Activated CD4-positive, alpha-beta memory T cell treated with anti-CD3 and anti-CD28 coated beads, Interleukin-2, amount 10 ng/mL, durations not matched to agents 7 days and 5 days (primary cell): ENCODE measurements at regions not wholly inside any gene's neighbourhood (a gene's known extent, or its start where the extent isn't known, plus 50 kb on each side); places are given as distances from the start of the nearest gene placed in this dataset.

Experiments used
- CTCF ChIA-PET: fragments of 350-600 bp; sonication (Branson Sonifier 250); formaldehyde crosslinking; loops from one replicate; lab custom pipeline; 2021; ENCODE audit warnings: antibody characterized with exemption, inconsistent platforms; lab: Charles Lee
- POLR2A ChIA-PET: fragments of 350-600 bp; sonication (Branson Sonifier 250); formaldehyde crosslinking; loops from one replicate; lab custom pipeline; 2021; ENCODE audit warnings: antibody characterized with exemption; lab: Charles Lee
- DNase-seq: peaks from one replicate; pipeline ENCODE4 v3.0.0-alpha.2; 2020
- H3K27ac Mint-ChIP-seq: one replicate; pipeline ENCODE4 v1.8.0; 2021; ENCODE audit warnings: mild to moderate bottlenecking, mixed read lengths
- H3K27me3 Mint-ChIP-seq: one replicate; pipeline ENCODE4 v1.8.0; 2021; ENCODE audit warnings: mixed read lengths
- H3K36me3 Mint-ChIP-seq: one replicate; pipeline ENCODE4 v1.8.0; 2021; ENCODE audit warnings: low read depth, mixed read lengths
- H3K4me1 Mint-ChIP-seq: one replicate; pipeline ENCODE4 v1.8.0; 2021; ENCODE audit warnings: mixed read lengths
- H3K4me3 Mint-ChIP-seq: one replicate; pipeline ENCODE4 v1.8.0; 2021; ENCODE audit warnings: mild to moderate bottlenecking, mixed read lengths
- H3K9me3 Mint-ChIP-seq: one replicate; pipeline ENCODE4 v1.8.0; 2021; ENCODE audit warnings: mixed read lengths

DNA sequence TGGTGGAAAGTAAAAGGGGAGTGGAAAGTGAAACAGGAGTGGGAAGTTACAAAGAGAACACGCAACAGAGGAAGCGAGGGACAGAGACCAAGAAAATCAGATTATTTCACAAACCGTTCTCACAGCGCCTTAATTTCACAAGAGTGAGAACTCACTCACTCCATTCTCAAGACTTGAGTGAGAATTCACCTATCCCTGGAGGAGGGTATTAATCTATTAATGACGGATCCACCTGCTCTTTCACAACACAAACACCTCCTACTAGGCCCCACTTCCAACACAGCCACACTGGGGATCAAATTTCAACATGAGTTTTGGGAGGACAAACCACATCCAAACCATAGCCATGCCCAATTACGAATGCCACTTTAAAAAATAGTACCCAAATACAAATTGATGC lies 297.6 kb downstream of the GPAM start:
- H3K27ac Mint-ChIP-seq = no peak overlapping the region
- DNase-seq = no peak
- no peak overlapping the region for H3K4me3 Mint-ChIP-seq
- no peaks in the 10 kb centered on the region for H3K4me1 Mint-ChIP-seq
- H3K27me3 Mint-ChIP-seq = no peaks in the 10 kb centered on the region
- no peaks in the 10 kb centered on the region for H3K9me3 Mint-ChIP-seq
- ChIA-PET POLR2A (no interaction called here), CTCF (no interaction called here)
- no peaks in the 10 kb centered on the region for H3K36me3 Mint-ChIP-seq

DNA sequence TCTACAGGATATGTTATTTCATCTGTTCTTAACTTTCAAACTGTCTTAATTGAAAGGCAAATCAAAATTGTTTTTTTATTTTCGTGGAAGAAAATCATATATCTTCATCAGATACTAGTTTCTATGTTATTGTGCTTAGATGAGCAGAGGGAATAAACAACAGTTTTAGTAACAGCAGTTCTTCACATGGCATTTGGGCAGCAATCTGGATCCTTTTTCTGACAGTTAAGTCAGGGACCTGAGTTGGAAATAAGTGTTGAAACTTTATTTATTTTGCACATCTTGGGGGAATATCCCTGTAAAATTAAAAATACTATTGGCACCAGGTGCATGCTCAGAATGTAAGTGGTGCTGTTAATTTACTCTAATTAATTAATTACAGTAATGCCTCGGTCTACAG lies 296.3 kb downstream of the GPAM start:
- H3K27ac Mint-ChIP-seq = no peak overlapping the region
- no peaks in the 10 kb centered on the region for H3K36me3 Mint-ChIP-seq
- H3K4me3 Mint-ChIP-seq = no peak overlapping the region
- no peaks in the 10 kb centered on the region for H3K9me3 Mint-ChIP-seq
- DNase-seq = no peak
- no peaks in the 10 kb centered on the region for H3K4me1 Mint-ChIP-seq
- H3K27me3 Mint-ChIP-seq = no peaks in the 10 kb centered on the region
- ChIA-PET CTCF (no interaction called here), POLR2A (no interaction called here)

DNA sequence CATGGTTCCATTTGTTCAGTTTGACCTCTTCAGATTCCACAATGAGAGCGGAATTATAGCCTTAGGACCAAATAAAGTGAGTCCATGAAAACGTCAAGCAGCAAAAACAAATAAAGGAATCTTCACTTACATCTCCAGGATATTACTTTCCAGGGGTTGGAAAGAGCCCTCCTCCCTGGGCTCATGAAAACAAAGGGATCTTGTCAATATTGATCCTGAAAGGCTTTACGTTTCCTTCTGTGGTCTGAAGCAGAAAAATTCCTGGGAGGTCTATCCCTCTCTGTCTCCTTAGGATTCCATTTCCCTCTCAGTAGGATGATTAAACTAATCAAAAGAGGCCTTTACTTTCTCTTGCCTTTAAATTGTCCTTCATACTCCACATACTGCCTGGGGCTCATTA lies 293.5 kb downstream of the GPAM start:
- H3K4me1 Mint-ChIP-seq = no peaks in the 10 kb centered on the region
- no peak for DNase-seq
- H3K27ac Mint-ChIP-seq = no peak overlapping the region
- no peaks in the 10 kb centered on the region for H3K36me3 Mint-ChIP-seq
- H3K9me3 Mint-ChIP-seq = no peaks in the 10 kb centered on the region
- CTCF ChIA-PET = no interaction called here
- no peak overlapping the region for H3K4me3 Mint-ChIP-seq
- H3K27me3 Mint-ChIP-seq = no peaks in the 10 kb centered on the region
- POLR2A ChIA-PET = no interaction called here

DNA sequence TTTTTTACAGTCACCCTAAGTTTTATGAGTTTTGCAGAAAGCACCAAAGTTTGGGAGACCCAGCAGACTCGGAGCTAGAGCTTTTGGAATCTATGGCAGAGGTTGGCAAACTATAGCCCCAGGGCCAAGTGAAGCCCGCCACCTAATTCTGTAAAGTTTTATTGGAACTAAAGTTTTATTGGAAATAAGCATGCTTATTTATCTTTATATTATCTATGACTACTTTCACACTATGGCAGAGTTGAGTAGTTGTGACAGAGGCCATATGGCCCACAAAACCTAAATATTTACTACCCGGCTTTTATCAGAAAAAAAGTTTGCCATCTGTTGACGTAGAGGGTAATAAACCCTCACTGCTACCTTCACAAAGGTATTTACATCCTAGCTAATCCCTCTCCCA lies 267.6 kb downstream of the GPAM start:
- Mint-ChIP-seq H3K27me3 (no peaks in the 10 kb centered on the region), H3K36me3 (no peaks in the 10 kb centered on the region), H3K9me3 (no peaks in the 10 kb centered on the region), H3K4me1 (no peaks in the 10 kb centered on the region), H3K4me3 (no peak overlapping the region), H3K27ac (no peak overlapping the region)
- POLR2A ChIA-PET = no interaction called here
- CTCF ChIA-PET = no interaction called here
- no peak for DNase-seq

DNA sequence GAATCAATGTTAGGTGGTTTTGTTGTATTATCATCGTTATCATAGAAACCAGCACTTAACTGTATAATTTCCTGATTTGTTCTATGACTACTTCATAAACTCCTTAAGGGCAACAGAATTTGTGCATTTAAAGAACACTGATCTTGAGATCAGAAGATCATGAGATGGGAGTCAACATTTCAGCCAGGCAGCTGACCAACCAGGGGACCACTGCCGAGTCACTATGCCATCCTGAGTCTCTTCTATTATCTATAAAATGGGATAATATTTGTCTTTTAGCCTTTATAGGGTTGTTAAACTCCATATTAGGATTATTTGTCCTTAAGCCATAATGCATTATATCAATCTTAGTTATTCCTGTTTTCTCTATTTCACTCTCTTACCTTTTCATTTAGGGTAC lies 261.7 kb downstream of the GPAM start:
- Mint-ChIP-seq H3K27me3 (no peaks in the 10 kb centered on the region), H3K4me1 (no peaks in the 10 kb centered on the region), H3K36me3 (no peaks in the 10 kb centered on the region), H3K27ac (no peak overlapping the region), H3K9me3 (no peaks in the 10 kb centered on the region), H3K4me3 (no peak overlapping the region)
- DNase-seq = no peak
- ChIA-PET POLR2A (no interaction called here), CTCF (no interaction called here)

DNA sequence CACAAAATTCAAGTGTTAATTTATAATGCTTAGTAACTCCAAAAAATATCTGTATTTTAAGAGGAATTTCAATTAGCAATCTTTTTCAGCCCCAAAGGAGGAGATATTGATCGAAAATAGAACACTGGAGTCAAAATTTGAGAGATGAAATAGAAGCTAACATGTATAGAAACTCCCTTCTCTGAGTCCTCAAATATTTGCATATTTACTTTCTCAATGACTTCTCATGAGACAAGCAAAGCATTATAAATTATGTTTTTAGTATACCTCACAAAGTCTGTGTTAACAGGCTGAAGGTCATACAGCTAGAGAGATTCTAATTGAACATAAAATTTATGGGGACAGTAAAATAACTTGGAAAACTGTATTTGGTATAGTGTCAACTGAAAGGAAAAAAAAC lies 260.5 kb downstream of the GPAM start:
- Mint-ChIP-seq H3K4me1 (no peaks in the 10 kb centered on the region), H3K4me3 (no peak overlapping the region), H3K27ac (no peak overlapping the region), H3K36me3 (no peaks in the 10 kb centered on the region), H3K27me3 (no peaks in the 10 kb centered on the region), H3K9me3 (no peaks in the 10 kb centered on the region)
- ChIA-PET CTCF (no interaction called here), POLR2A (no interaction called here)
- DNase-seq = no peak

DNA sequence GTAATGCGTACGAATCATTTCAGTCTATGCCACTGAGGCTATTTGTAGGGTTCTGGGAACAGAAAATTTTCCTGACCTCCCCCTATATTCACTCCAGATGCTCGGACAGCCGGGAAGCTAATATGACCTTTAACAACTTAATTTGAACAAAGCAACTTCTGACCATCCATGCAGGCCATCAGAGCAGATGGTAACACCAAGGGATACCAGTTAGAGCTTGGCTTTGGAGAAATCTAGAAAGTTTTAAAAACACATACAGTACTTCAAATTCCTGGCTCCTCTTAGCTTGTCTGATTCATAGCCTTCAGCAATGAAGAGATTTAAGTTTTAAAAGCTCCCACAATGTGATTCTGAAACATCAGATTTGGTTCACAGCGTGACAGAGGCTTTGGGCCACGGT lies 257.3 kb downstream of the GPAM start:
- ChIA-PET CTCF (no interaction called here), POLR2A (no interaction called here)
- Mint-ChIP-seq H3K27ac (no peak overlapping the region), H3K4me1 (no peaks in the 10 kb centered on the region), H3K27me3 (no peaks in the 10 kb centered on the region), H3K4me3 (no peak overlapping the region), H3K36me3 (no peaks in the 10 kb centered on the region), H3K9me3 (no peaks in the 10 kb centered on the region)
- no peak for DNase-seq

DNA sequence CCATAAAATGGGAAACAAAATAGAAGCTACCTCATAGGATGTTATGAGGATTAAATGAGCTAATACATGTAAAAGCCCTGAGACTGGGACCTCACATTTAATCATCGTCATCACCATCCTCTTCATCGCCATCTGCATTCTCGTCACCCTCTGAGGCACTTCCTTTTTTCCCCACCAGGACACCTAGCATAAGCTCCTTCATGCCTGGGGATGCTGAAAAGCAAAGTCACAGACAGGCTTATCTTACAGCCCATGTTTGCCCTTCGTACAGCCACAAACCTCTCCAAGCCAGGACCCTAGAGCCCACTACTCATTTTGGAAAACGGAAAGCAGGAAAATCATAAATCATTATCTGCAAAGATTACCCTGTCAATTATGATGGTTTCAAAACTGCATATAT lies 249.6 kb downstream of the GPAM start:
- no peak overlapping the region for H3K27ac Mint-ChIP-seq
- no peaks in the 10 kb centered on the region for H3K4me1 Mint-ChIP-seq
- no peaks in the 10 kb centered on the region for H3K36me3 Mint-ChIP-seq
- no peak for DNase-seq
- H3K9me3 Mint-ChIP-seq = no peaks in the 10 kb centered on the region
- H3K4me3 Mint-ChIP-seq = no peak overlapping the region
- H3K27me3 Mint-ChIP-seq = no peaks in the 10 kb centered on the region
- CTCF ChIA-PET = no interaction called here
- POLR2A ChIA-PET = no interaction called here

DNA sequence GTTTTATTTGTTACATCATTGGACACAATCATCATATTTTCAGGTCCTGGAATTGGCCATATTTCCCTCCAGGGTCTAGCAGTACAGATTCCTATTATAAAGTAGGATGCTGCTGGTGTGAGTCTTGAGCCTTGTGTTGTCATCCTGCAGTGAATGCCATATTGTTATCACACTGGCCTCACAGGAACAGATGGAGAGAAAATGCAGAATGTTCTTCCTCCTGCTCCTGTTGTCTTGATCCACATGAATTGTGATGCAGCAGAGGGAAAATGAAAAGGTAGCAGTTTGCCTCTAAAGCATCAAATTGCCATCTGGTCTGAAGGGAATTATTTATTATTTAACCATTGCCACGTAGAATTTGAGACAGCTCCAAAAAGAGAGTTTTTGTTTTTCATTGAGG lies 248.6 kb downstream of the GPAM start:
- POLR2A ChIA-PET = no interaction called here
- H3K36me3 Mint-ChIP-seq = no peaks in the 10 kb centered on the region
- CTCF ChIA-PET = no interaction called here

DNA sequence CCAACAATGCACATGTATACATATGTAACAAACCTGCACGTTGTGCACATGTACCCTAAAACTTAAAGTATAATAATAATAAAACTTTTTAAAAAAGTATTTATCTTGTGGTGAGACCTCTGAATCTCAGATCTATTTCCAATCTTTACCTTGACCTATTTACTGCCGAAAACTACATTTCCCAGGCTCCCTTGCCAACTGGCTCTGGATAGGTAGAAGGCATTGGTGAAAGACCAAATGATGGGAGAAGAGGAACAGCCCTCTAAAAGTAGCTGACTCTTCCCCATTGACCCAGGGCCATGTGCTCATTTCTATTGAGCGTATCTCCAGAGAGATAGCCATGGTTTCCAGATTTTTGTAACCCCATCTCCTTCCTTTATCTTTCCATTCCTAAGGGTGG lies 247.4 kb downstream of the GPAM start:
- no peaks in the 10 kb centered on the region for H3K36me3 Mint-ChIP-seq
- no peak overlapping the region for H3K4me3 Mint-ChIP-seq
- H3K27ac Mint-ChIP-seq = no peak overlapping the region
- H3K4me1 Mint-ChIP-seq = no peaks in the 10 kb centered on the region
- ChIA-PET CTCF (no interaction called here), POLR2A (no interaction called here)
- DNase-seq = no peak
- no peaks in the 10 kb centered on the region for H3K9me3 Mint-ChIP-seq
- no peaks in the 10 kb centered on the region for H3K27me3 Mint-ChIP-seq

More for the DNA sequence above, 248.6 kb downstream of the GPAM start:
- H3K4me1 Mint-ChIP-seq = no peaks in the 10 kb centered on the region
- no peak for DNase-seq
- H3K27ac Mint-ChIP-seq = no peak overlapping the region
- no peaks in the 10 kb centered on the region for H3K27me3 Mint-ChIP-seq
- no peaks in the 10 kb centered on the region for H3K9me3 Mint-ChIP-seq
- H3K4me3 Mint-ChIP-seq = no peak overlapping the region

DNA sequence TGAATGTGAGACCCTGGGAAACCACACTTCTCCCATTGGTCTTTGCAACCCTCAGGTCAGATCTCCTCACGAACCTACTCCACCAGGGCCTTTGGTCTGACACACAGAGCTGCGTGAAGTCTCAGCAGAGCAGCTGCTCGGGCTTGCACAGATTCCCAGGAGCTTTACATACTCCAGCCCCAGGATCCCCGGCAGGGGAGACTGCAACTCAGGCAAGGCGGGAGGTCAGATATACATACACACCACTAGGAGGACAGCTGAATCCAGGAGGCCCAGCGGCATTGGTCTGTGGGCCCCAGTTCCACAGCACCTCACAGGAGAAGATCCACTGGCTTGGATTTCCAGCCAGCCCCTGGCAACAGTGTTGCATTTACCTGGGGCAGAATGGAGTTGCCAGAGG lies 239.2 kb downstream of the GPAM start:
- no peak for DNase-seq
- ChIA-PET CTCF (no interaction called here), POLR2A (no interaction called here)
- Mint-ChIP-seq H3K4me1 (no peaks in the 10 kb centered on the region), H3K4me3 (no peak overlapping the region), H3K27me3 (no peaks in the 10 kb centered on the region), H3K36me3 (no peaks in the 10 kb centered on the region), H3K9me3 (no peaks in the 10 kb centered on the region), H3K27ac (no peak overlapping the region)

DNA sequence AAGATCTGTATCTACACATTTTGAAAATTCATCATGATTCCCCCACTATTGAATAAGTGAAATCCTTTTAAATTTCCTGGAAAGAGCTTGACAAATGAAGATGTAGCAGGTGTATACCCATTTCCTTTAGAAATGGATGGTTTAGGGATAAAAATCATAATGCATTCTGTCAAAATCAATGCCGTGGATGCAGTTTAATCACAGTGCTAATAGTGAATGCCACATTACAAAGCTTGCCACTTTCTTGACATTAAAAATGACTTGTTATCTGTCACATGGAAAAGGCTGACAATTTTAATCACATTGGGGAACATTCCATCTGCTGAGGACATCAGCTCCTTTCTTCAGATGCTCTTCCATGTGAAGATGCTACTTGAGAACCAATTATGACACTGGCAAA lies 229.6 kb downstream of the GPAM start:
- Mint-ChIP-seq H3K36me3 (no peaks in the 10 kb centered on the region), H3K27ac (no peak overlapping the region), H3K9me3 (peaks cover 5% of the 10 kb centered on the region), H3K4me3 (no peak overlapping the region), H3K27me3 (no peaks in the 10 kb centered on the region), H3K4me1 (no peaks in the 10 kb centered on the region)
- ChIA-PET CTCF (no interaction called here), POLR2A (no interaction called here)
- DNase-seq = no peak

DNA sequence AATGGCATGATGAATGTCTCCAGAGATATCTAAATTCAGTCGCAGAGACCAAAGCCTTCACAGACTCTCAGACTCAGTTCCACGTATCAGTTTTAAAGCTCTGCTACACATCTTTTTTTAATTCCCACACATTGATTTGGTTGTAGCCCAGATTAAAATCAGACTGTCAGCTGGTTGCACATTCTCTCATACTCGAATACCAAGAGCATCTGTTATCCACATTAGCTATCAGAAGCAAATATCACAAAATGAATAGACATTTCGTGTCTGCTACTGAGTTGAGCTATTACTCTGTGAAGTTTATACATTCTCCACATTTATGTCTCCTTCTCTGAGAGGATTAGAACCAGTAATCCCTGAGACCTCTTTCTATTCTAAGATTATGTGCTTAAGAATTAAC lies 229.2 kb downstream of the GPAM start:
- POLR2A ChIA-PET = no interaction called here
- H3K9me3 Mint-ChIP-seq = peaks cover 5% of the 10 kb centered on the region
- H3K36me3 Mint-ChIP-seq = no peaks in the 10 kb centered on the region

DNA sequence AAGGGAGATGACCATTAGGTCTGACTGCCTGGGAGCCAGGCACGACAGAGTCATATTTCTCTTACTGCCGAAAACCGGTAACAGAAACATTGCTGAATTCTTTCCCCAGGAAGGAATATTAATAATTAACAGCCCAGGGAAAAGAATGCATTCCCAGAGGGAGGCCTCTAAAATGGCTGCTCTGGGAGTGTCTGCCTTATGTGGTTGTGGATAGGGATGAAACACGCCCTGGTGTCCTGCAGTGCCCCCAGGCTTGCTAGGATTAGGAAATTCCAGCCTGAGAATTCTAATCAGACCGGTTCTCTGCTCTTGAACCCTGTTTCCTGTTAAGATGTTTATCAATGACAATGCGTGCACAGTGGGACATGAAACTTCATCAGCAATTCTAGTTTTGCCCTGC lies 226.7 kb downstream of the GPAM start:
- H3K27ac Mint-ChIP-seq = no peak overlapping the region
- POLR2A ChIA-PET = no interaction called here
- peaks cover 5% of the 10 kb centered on the region for H3K9me3 Mint-ChIP-seq

More for the DNA sequence above, 229.2 kb downstream of the GPAM start:
- no peak overlapping the region for H3K27ac Mint-ChIP-seq
- H3K27me3 Mint-ChIP-seq = no peaks in the 10 kb centered on the region
- CTCF ChIA-PET = no interaction called here
- H3K4me1 Mint-ChIP-seq = no peaks in the 10 kb centered on the region
- no peak overlapping the region for H3K4me3 Mint-ChIP-seq
- DNase-seq = no peak

DNA sequence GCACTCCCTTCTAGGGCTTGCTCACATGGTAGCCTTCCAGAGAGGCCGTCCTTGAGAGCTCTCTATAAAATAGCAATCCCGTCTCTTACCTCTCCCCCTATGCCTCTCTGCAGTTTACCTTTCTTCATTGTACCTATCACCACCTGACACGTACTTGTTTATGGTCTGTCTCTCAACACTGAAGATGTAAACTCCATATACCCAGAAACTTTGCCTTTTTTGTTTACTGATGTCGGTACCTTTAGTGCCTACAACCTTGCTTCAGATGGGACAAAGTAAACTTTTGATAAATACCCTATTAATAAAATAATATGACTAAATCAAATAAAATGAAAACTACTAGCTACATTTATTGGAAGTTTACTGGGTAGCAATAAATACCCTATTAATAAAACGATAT lies 220.6 kb downstream of the GPAM start:
- H3K4me1 Mint-ChIP-seq = no peaks in the 10 kb centered on the region

More for the DNA sequence above, 226.7 kb downstream of the GPAM start:
- Mint-ChIP-seq H3K4me3 (no peak overlapping the region), H3K27me3 (no peaks in the 10 kb centered on the region), H3K4me1 (no peaks in the 10 kb centered on the region), H3K36me3 (no peaks in the 10 kb centered on the region)
- CTCF ChIA-PET = no interaction called here
- DNase-seq = no peak

More for the DNA sequence above, 220.6 kb downstream of the GPAM start:
- H3K4me3 Mint-ChIP-seq = no peak overlapping the region
- POLR2A ChIA-PET = no interaction called here
- H3K27ac Mint-ChIP-seq = no peak overlapping the region
- no peaks in the 10 kb centered on the region for H3K36me3 Mint-ChIP-seq
- H3K9me3 Mint-ChIP-seq = no peaks in the 10 kb centered on the region
- no peak for DNase-seq
- CTCF ChIA-PET = no interaction called here
- H3K27me3 Mint-ChIP-seq = no peaks in the 10 kb centered on the region
